GM23338 (cell line): ENCODE measurements at regions not wholly inside any gene's neighbourhood (a gene's known extent, or its start where the extent isn't known, plus 50 kb on each side); places are given as distances from the start of the nearest gene placed in this dataset.

Source experiments
- ATAC-seq: fragments of 200-7000 bp; cut with Tn5 transposase; 3 replicates; pipeline ENCODE4 v1.9.1; 2020
- DNase-seq: peaks from one replicate; pipeline ENCODE4 v3.0.0-alpha.2; 2015; ENCODE audit warnings: low spot score
- H2AFZ ChIP-seq: fragments of 200-600 bp; sonication (generic); 2 replicates; pipeline ENCODE4 v1.8.0; 2016; ENCODE audit warnings: antibody characterized with exemption, mild to moderate bottlenecking, moderate library complexity
- H3F3A ChIP-seq: fragments of 200-600 bp; sonication (generic); replicated peaks from 2 replicates; pipeline ENCODE4 v1.8.0; 2017; ENCODE audit warnings: antibody characterized with exemption, mixed run types, low read depth
- H3K27ac ChIP-seq: fragments of 200-600 bp; sonication (generic); 2 replicates; pipeline ENCODE4 v1.6.1; 2016; ENCODE audit warnings: low read depth
- H3K27me3 ChIP-seq: fragments of 200-600 bp; sonication (generic); 2 replicates; pipeline ENCODE4 v1.8.0; 2016; ENCODE audit warnings: mild to moderate bottlenecking, mixed run types, moderate library complexity; ENCODE audit not compliant: insufficient read depth
- H3K36me3 ChIP-seq: fragments of 200-600 bp; sonication (generic); 2 replicates; pipeline ENCODE4 v1.8.0; 2016; ENCODE audit warnings: mild to moderate bottlenecking; ENCODE audit not compliant: insufficient read depth
- H3K4me1 ChIP-seq: fragments of 200-600 bp; sonication (generic); 2 replicates; pipeline ENCODE4 v1.8.0; 2016; ENCODE audit warnings: mild to moderate bottlenecking, moderate library complexity; ENCODE audit not compliant: insufficient read depth
- H3K4me2 ChIP-seq: fragments of 200-600 bp; sonication (generic); 2 replicates; pipeline ENCODE4 v1.7.1; 2017; ENCODE audit warnings: mixed run types
- H3K4me3 ChIP-seq: fragments of 200-600 bp; sonication (generic); 2 replicates; pipeline ENCODE4 v1.6.1; 2016; ENCODE audit warnings: mixed run types
- H3K79me2 ChIP-seq: fragments of 200-600 bp; sonication (generic); replicated peaks from 2 replicates; pipeline ENCODE4 v1.8.0; 2017; ENCODE audit warnings: mild to moderate bottlenecking; ENCODE audit not compliant: insufficient read depth
- H3K9me2 ChIP-seq: fragments of 200-600 bp; sonication (generic); 2 replicates; pipeline ENCODE4 v1.8.0; 2017; ENCODE audit not compliant: insufficient read depth
- H4K20me1 ChIP-seq: fragments of 200-600 bp; sonication (generic); replicated peaks from 2 replicates; pipeline ENCODE4 v1.8.0; 2017; ENCODE audit warnings: mild to moderate bottlenecking; ENCODE audit not compliant: insufficient read depth
- H3K27ac Mint-ChIP-seq: 2 replicates; pipeline ENCODE4 v1.8.0; 2020; ENCODE audit warnings: inconsistent platforms, mild to moderate bottlenecking, moderate library complexity, mixed read lengths
- H3K27me3 Mint-ChIP-seq: 3 replicates; pipeline ENCODE4 v1.8.0; 2022; ENCODE audit warnings: low read depth, mild to moderate bottlenecking, moderate library complexity, mixed read lengths, inconsistent platforms; ENCODE audit not compliant: insufficient read depth, poor library complexity
- H3K36me3 Mint-ChIP-seq: 3 replicates; pipeline ENCODE4 v1.8.0; 2021; ENCODE audit warnings: low read depth, mild to moderate bottlenecking, inconsistent platforms, moderate library complexity, mixed read lengths
- H3K4me1 Mint-ChIP-seq: 3 replicates; pipeline ENCODE4 v1.8.0; 2020; ENCODE audit warnings: mild to moderate bottlenecking, inconsistent platforms, mixed read lengths
- H3K4me3 Mint-ChIP-seq: 3 replicates; pipeline ENCODE4 v1.8.0; 2021; ENCODE audit warnings: moderate library complexity, mild to moderate bottlenecking, inconsistent platforms, mixed read lengths
- H3K9me3 Mint-ChIP-seq: 3 replicates; pipeline ENCODE4 v1.8.0; 2020; ENCODE audit warnings: moderate library complexity, mild to moderate bottlenecking, inconsistent platforms, mixed read lengths
- CREB1 ChIP-seq: fragments of 250-450 bp; sonication (Bioruptor Pico); IDR thresholded peaks from 2 replicates; pipeline ENCODE4 v1.5.0; 2020; ENCODE audit warnings: low read depth, mild to moderate bottlenecking, moderate library complexity
- CTCF ChIP-seq, 2 experiments: fragments of 200-600 bp in 1 of 2; sonication (generic) in 1 of 2; conservative IDR thresholded peaks; 2 replicates each; pipeline versions ENCODE4 v1.5.1 to v1.6.1; 2016 to 2017; ENCODE audit warnings: antibody characterized with exemption in 2 of 2, low read depth in 2 of 2, mild to moderate bottlenecking in 2 of 2, moderate library complexity in 1 of 2
- EZH2 ChIP-seq: fragments of 200-600 bp; sonication (generic); IDR thresholded peaks from one replicate; pipeline ENCODE4 v1.8.0; 2017; ENCODE audit warnings: antibody characterized with exemption, mild to moderate bottlenecking, low read depth; ENCODE audit not compliant: unreplicated experiment
- EZH2phosphoT487 ChIP-seq: fragments of 200-600 bp; sonication (generic); IDR thresholded peaks from one replicate; pipeline ENCODE4 v1.8.1; 2018; ENCODE audit warnings: antibody characterized with exemption; ENCODE audit not compliant: unreplicated experiment
- NANOG ChIP-seq: IDR thresholded peaks from 2 replicates; pipeline ENCODE4 v1.6.1; 2016; ENCODE audit warnings: antibody characterized with exemption, borderline replicate concordance
- POLR2AphosphoS5 ChIP-seq: IDR thresholded peaks from 2 replicates; pipeline ENCODE4 v1.6.1; 2016; ENCODE audit warnings: antibody characterized with exemption, low read depth
- STAT1 ChIP-seq: IDR thresholded peaks from one replicate; pipeline ENCODE4 v1.6.1; 2016; ENCODE audit warnings: antibody characterized with exemption; ENCODE audit not compliant: unreplicated experiment
- ZNF331 ChIP-seq: fragments of 250-450 bp; sonication (Bioruptor Pico); IDR thresholded peaks from 2 replicates; pipeline ENCODE4 v1.5.0; 2020; ENCODE audit warnings: low read depth, mild to moderate bottlenecking, moderate library complexity
- TF ChIP-seq, protein P1 (sequence below): IDR thresholded peaks from 2 replicates; pipeline ENCODE4 v1.6.1; 2016; ENCODE audit warnings: antibody characterized with exemption
- TF ChIP-seq, protein P2 (sequence below): fragments of 250-450 bp; sonication (Bioruptor Pico); IDR thresholded peaks from 2 replicates; pipeline ENCODE4 v1.5.0; 2020; ENCODE audit warnings: mild to moderate bottlenecking, moderate library complexity

GRCh38 chr1:95575291-95575690 lies 341.3 kb downstream of the RWDD3 start:
- Mint-ChIP-seq H3K9me3 (no peaks in the 10 kb centered on the region), H3K27ac (no peak overlapping the region), H3K4me3 (no peak overlapping the region), H3K27me3 (peaks cover 4% of the 10 kb centered on the region), H3K36me3 (no peaks in the 10 kb centered on the region), H3K4me1 (0 out of 3 replicates have a peak, but pooled peaks cover 2% of the 10 kb centered on the region)
- H3K36me3 ChIP-seq, result no peaks in the 10 kb centered on the region
- H4K20me1 ChIP-seq, result no peaks in the 10 kb centered on the region
- no peak overlapping the region for H3K4me3 ChIP-seq
- H2AFZ ChIP-seq, result no peak overlapping the region; the same call in 1 of the 2 replicates
- no peaks in the 10 kb centered on the region for H3K27me3 ChIP-seq
- no peak overlapping the region for H3K4me2 ChIP-seq
- H3K9me2 ChIP-seq, result peaks cover 32% of the 10 kb centered on the region
- H3K4me1 ChIP-seq, result no peaks in the 10 kb centered on the region
- no peaks in the 10 kb centered on the region for H3F3A ChIP-seq
- DNase-seq (no peak), ATAC-seq (no peak)
- H3K79me2 ChIP-seq, result no peaks in the 10 kb centered on the region
- TF ChIP-seq CREB1 (no peak), STAT1 (no peak), EZH2phosphoT487 (no peak), CTCF (conservative IDR thresholded peaks at IDR 0.05; ENCODE audit: low read depth in 2 of 2) (no peak), NANOG (no peak), ZNF331 (CRISPR knock-in tag) (no peak), EZH2 (no peak)
- TF ChIP-seq, protein P1, sequence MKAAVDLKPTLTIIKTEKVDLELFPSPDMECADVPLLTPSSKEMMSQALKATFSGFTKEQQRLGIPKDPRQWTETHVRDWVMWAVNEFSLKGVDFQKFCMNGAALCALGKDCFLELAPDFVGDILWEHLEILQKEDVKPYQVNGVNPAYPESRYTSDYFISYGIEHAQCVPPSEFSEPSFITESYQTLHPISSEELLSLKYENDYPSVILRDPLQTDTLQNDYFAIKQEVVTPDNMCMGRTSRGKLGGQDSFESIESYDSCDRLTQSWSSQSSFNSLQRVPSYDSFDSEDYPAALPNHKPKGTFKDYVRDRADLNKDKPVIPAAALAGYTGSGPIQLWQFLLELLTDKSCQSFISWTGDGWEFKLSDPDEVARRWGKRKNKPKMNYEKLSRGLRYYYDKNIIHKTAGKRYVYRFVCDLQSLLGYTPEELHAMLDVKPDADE, result no peak
- no peak overlapping the region for H3K27ac ChIP-seq

- no peak for DNase-seq
- H3K4me2 ChIP-seq, result no peak overlapping the region
- H2AFZ ChIP-seq, result no peak overlapping the region
- Mint-ChIP-seq H3K9me3 (no peaks in the 10 kb centered on the region), H3K4me3 (no peak overlapping the region), H3K27me3 (peaks cover 4% of the 10 kb centered on the region), H3K4me1 (peaks cover 24% of the 10 kb centered on the region), H3K27ac (no peak overlapping the region), H3K36me3 (no peaks in the 10 kb centered on the region)
- H3K36me3 ChIP-seq, result no peaks in the 10 kb centered on the region
- H3F3A ChIP-seq, result no peaks in the 10 kb centered on the region
- no peaks in the 10 kb centered on the region for H3K27me3 ChIP-seq
- no peak overlapping the region for H3K27ac ChIP-seq
- H4K20me1 ChIP-seq, result no peaks in the 10 kb centered on the region
- ATAC-seq, result no peak
- H3K4me1 ChIP-seq, result peaks cover 13% of the 10 kb centered on the region
- H3K9me2 ChIP-seq, result peaks cover 31% of the 10 kb centered on the region
- H3K79me2 ChIP-seq, result no peaks in the 10 kb centered on the region
- no peak overlapping the region for H3K4me3 ChIP-seq
- TF ChIP-seq STAT1 (no peak), EZH2 (no peak), POLR2AphosphoS5 (no peak), ZNF331 (CRISPR knock-in tag) (no peak)
- TF ChIP-seq, protein P2, sequence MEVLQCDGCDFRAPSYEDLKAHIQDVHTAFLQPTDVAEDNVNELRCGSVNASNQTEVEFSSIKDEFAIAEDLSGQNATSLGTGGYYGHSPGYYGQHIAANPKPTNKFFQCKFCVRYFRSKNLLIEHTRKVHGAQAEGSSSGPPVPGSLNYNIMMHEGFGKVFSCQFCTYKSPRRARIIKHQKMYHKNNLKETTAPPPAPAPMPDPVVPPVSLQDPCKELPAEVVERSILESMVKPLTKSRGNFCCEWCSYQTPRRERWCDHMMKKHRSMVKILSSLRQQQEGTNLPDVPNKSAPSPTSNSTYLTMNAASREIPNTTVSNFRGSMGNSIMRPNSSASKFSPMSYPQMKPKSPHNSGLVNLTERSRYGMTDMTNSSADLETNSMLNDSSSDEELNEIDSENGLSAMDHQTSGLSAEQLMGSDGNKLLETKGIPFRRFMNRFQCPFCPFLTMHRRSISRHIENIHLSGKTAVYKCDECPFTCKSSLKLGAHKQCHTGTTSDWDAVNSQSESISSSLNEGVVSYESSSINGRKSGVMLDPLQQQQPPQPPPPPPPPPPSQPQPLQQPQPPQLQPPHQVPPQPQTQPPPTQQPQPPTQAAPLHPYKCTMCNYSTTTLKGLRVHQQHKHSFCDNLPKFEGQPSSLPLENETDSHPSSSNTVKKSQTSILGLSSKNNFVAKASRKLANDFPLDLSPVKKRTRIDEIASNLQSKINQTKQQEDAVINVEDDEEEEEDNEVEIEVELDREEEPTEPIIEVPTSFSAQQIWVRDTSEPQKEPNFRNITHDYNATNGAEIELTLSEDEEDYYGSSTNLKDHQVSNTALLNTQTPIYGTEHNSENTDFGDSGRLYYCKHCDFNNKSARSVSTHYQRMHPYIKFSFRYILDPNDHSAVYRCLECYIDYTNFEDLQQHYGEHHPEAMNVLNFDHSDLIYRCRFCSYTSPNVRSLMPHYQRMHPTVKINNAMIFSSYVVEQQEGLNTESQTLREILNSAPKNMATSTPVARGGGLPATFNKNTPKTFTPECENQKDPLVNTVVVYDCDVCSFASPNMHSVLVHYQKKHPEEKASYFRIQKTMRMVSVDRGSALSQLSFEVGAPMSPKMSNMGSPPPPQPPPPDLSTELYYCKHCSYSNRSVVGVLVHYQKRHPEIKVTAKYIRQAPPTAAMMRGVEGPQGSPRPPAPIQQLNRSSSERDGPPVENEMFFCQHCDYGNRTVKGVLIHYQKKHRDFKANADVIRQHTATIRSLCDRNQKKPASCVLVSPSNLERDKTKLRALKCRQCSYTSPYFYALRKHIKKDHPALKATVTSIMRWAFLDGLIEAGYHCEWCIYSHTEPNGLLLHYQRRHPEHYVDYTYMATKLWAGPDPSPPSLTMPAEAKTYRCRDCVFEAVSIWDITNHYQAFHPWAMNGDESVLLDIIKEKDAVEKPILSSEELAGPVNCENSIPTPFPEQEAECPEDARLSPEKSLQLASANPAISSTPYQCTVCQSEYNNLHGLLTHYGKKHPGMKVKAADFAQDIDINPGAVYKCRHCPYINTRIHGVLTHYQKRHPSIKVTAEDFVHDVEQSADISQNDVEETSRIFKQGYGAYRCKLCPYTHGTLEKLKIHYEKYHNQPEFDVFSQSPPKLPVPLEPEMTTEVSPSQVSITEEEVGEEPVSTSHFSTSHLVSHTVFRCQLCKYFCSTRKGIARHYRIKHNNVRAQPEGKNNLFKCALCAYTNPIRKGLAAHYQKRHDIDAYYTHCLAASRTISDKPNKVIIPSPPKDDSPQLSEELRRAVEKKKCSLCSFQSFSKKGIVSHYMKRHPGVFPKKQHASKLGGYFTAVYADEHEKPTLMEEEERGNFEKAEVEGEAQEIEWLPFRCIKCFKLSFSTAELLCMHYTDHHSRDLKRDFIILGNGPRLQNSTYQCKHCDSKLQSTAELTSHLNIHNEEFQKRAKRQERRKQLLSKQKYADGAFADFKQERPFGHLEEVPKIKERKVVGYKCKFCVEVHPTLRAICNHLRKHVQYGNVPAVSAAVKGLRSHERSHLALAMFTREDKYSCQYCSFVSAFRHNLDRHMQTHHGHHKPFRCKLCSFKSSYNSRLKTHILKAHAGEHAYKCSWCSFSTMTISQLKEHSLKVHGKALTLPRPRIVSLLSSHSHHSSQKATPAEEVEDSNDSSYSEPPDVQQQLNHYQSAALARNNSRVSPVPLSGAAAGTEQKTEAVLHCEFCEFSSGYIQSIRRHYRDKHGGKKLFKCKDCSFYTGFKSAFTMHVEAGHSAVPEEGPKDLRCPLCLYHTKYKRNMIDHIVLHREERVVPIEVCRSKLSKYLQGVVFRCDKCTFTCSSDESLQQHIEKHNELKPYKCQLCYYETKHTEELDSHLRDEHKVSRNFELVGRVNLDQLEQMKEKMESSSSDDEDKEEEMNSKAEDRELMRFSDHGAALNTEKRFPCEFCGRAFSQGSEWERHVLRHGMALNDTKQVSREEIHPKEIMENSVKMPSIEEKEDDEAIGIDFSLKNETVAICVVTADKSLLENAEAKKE (CRISPR knock-in tag), result no peak
Measured at GRCh38 chr1:95578462-95578861, 344.5 kb downstream of the RWDD3 start.
